Hematopoietic multipotent progenitor cell (in vitro differentiated cells): ENCODE measurements at regions not wholly inside any gene's neighbourhood (a gene's known extent, or its start where the extent isn't known, plus 50 kb on each side); places are given as distances from the start of the nearest gene placed in this dataset.

Source experiments
- DNase-seq, 3 donors: peaks; one replicate each; pipeline ENCODE4 v3.0.0-alpha.2; 2011 to 2015; ENCODE audit warnings: low read depth in 2 of 3, low spot score in 2 of 3

- no peak for DNase-seq
Observed at GRCh38 chr13:59172076-59172475, 991.7 kb downstream of the DIAPH3 start.

GRCh38 chr13:59176775-59177174, 987.0 kb downstream of the DIAPH3 start:
- DNase-seq, result no peak

- no peak for DNase-seq
Observed at GRCh38 chr13:59178344-59178743, 985.4 kb downstream of the DIAPH3 start.

- DNase-seq, result no peak
Observed at GRCh38 chr13:59182241-59182640, 981.5 kb downstream of the DIAPH3 start.

GRCh38 chr13:59197397-59197796, 966.3 kb downstream of the DIAPH3 start:
- DNase-seq, result no peak

GRCh38 chr13:59201841-59202240, 961.9 kb downstream of the DIAPH3 start:
- DNase-seq, result no peak

GRCh38 chr13:59203855-59204254, 959.9 kb downstream of the DIAPH3 start:
- no peak for DNase-seq

GRCh38 chr13:59205501-59205900, 958.2 kb downstream of the DIAPH3 start:
- DNase-seq, result no peak

GRCh38 chr13:59208405-59209195, 955.1 kb downstream of the DIAPH3 start:
- no peak for DNase-seq

- no peak for DNase-seq
Observed at GRCh38 chr13:59210543-59210942, 953.2 kb downstream of the DIAPH3 start.

GRCh38 chr13:59211606-59212005, 952.1 kb downstream of the DIAPH3 start:
- DNase-seq, result no peak

- DNase-seq, result no peak
Observed at GRCh38 chr13:59229401-59229800, 934.3 kb downstream of the DIAPH3 start.

GRCh38 chr13:59229861-59230260, 933.9 kb downstream of the DIAPH3 start:
- DNase-seq, result no peak

- DNase-seq, result no peak
Observed at GRCh38 chr13:59230484-59231264, 933.1 kb downstream of the DIAPH3 start.

- DNase-seq, result no peak
Observed at GRCh38 chr13:59236309-59236919, 927.3 kb downstream of the DIAPH3 start.

GRCh38 chr13:59236944-59237343, 926.8 kb downstream of the DIAPH3 start:
- no peak for DNase-seq

GRCh38 chr13:59247171-59247570, 916.6 kb downstream of the DIAPH3 start:
- DNase-seq, result no peak

- DNase-seq, result no peak
Observed at GRCh38 chr13:59250336-59251189, 913.2 kb downstream of the DIAPH3 start.

GRCh38 chr13:59259165-59260000, 904.3 kb downstream of the DIAPH3 start:
- no peak for DNase-seq
